ENCODE measurements at regions not wholly inside any gene's neighbourhood (a gene's known extent, or its start where the extent isn't known, plus 50 kb on each side); places are given as distances from the start of the nearest gene placed in this dataset.

- DNase-seq (ENCODE audit: low spot score), result no peak
- no peak for FAIRE-seq
- in situ Hi-C loops (cut with HindIII; ENCODE audit: extremely low pct_ligation_motif_present, low pct_unique_long_range_greater_than_20kb) (no loop called here), intact Hi-C loops (cut with micrococcal nuclease; ENCODE audit: unreplicated experiment) (no loop called here)
- ChIA-PET CTCF (ENCODE audit: low intra/inter-chr PET ratio, low total read pairs) (no interaction called here), POLR2A (no interaction called here)
- Histone ChIP-seq H3K36me3 (replicated peaks in 1 of 2; ENCODE audit: control insufficient read depth in 1 of 2, insufficient read depth in 2 of 2, low read length in 2 of 2) (no peaks in the 10 kb centered on the region), H3K27ac (ENCODE audit: extremely low read length, insufficient read depth, low read length) (no peak overlapping the region), H3K4me1 (ENCODE audit: insufficient read depth, low read length) (no peaks in the 10 kb centered on the region), H4K20me1 (ENCODE audit: insufficient read depth, low read length) (no peaks in the 10 kb centered on the region), H2AFZ (ENCODE audit: low read length) (no peak overlapping the region), H3K9ac (ENCODE audit: insufficient read depth, low read depth, low read length) (no peak overlapping the region), H3K27me3 (ENCODE audit: control insufficient read depth in 1 of 2, insufficient read depth in 2 of 2, low read length in 2 of 2) (no peaks in the 10 kb centered on the region), H3K79me2 (ENCODE audit: insufficient read depth, low read length) (no peaks in the 10 kb centered on the region), H3K9me3 (ENCODE audit: low read length) (no peaks in the 10 kb centered on the region), H3K4me2 (ENCODE audit: low read depth, low read length) (no peak overlapping the region), H3K4me3 (replicated peaks in 1 of 3; ENCODE audit: insufficient read depth in 1 of 3, low read depth in 2 of 3, low read length in 3 of 3) (no peak overlapping the region)
- WGBS (ENCODE audit: low lambda C conversion rate), result 3% methylated on average over 1 of the region's 1 CpG
- no peak for ATAC-seq
- no peak for TF ChIP-seq KLF16 (CRISPR knock-in tag; IDR thresholded peaks at IDR 0.05)
- no TSS peak for BruUV-seq (replicated peaks)
Observed at GRCh38 chr6:101079696-101080270, 198.7 kb upstream of the ASCC3 start.

- no peak overlapping the region for H2AFZ ChIP-seq (ENCODE audit: low read length)
- no peaks in the 10 kb centered on the region for H3K27me3 ChIP-seq (ENCODE audit: control insufficient read depth in 1 of 2, insufficient read depth in 2 of 2, low read length in 2 of 2)
- no peaks in the 10 kb centered on the region for H3K9me3 ChIP-seq (ENCODE audit: low read length)
- H3K4me2 ChIP-seq (ENCODE audit: low read depth, low read length), result no peak overlapping the region
- no peak for ATAC-seq
- no peaks in the 10 kb centered on the region for H3K79me2 ChIP-seq (ENCODE audit: insufficient read depth, low read length)
- H3K36me3 ChIP-seq (replicated peaks in 1 of 2; ENCODE audit: control insufficient read depth in 1 of 2, insufficient read depth in 2 of 2, low read length in 2 of 2), result no peaks in the 10 kb centered on the region
- no peak overlapping the region for H3K9ac ChIP-seq (ENCODE audit: insufficient read depth, low read depth, low read length)
- CTCF ChIA-PET (ENCODE audit: low intra/inter-chr PET ratio, low total read pairs), result no interaction called here
- no peak overlapping the region for H3K27ac ChIP-seq (ENCODE audit: extremely low read length, insufficient read depth, low read length)
- no peaks in the 10 kb centered on the region for H4K20me1 ChIP-seq (ENCODE audit: insufficient read depth, low read length)
- intact Hi-C loops (cut with micrococcal nuclease; ENCODE audit: unreplicated experiment), result no loop called here
- in situ Hi-C loops (cut with HindIII; ENCODE audit: extremely low pct_ligation_motif_present, low pct_unique_long_range_greater_than_20kb), result no loop called here
- WGBS (ENCODE audit: low lambda C conversion rate), result 0% methylated on average over 2 of the region's 2 CpGs
- POLR2A ChIA-PET, result no interaction called here
- no peak for FAIRE-seq
- no peak for DNase-seq (ENCODE audit: low spot score)
- no peak overlapping the region for H3K4me3 ChIP-seq (replicated peaks in 1 of 3; ENCODE audit: insufficient read depth in 1 of 3, low read depth in 2 of 3, low read length in 3 of 3)
- H3K4me1 ChIP-seq (ENCODE audit: insufficient read depth, low read length), result no peaks in the 10 kb centered on the region
- no TSS peak for BruUV-seq (replicated peaks)
- no peak for TF ChIP-seq ZNF333 (CRISPR knock-in tag; IDR thresholded peaks at IDR 0.05; ENCODE audit: borderline replicate concordance)
- TF ChIP-seq SKIL (CRISPR knock-in tag; IDR thresholded peaks at IDR 0.05; ENCODE audit: borderline replicate concordance), result no peak
- no peak for TF ChIP-seq GABPB1 (CRISPR knock-in tag; IDR thresholded peaks at IDR 0.05)
- TF ChIP-seq SYNCRIP (IDR thresholded peaks at IDR 0.05; ENCODE audit: insufficient read depth, low read depth, low read length), result no peak
- TF ChIP-seq MXD4 (CRISPR knock-in tag; IDR thresholded peaks at IDR 0.05), result no peak
- no peak for TF ChIP-seq ZNF609 (CRISPR knock-in tag; IDR thresholded peaks at IDR 0.05; ENCODE audit: borderline replicate concordance)
- no peak for TF ChIP-seq ZNF143 (CRISPR knock-in tag; IDR thresholded peaks at IDR 0.05)
- TF ChIP-seq KLF15 (CRISPR knock-in tag; IDR thresholded peaks at IDR 0.05; ENCODE audit: borderline replicate concordance), result no peak
- no peak for TF ChIP-seq SMC3 (IDR thresholded peaks at IDR 0.05; ENCODE audit: low read length)
- no peak for TF ChIP-seq KAT8 (CRISPR knock-in tag; IDR thresholded peaks at IDR 0.05)
- no peak for TF ChIP-seq SIX4 (CRISPR knock-in tag; IDR thresholded peaks at IDR 0.05)
- no peak for TF ChIP-seq CBX1 (IDR thresholded peaks at IDR 0.05; ENCODE audit: low read depth)
Observed at GRCh38 chr6:101080597-101080996, 199.5 kb upstream of the ASCC3 start.
